ENCODE measurements at regions not wholly inside any gene's neighbourhood (a gene's known extent, or its start where the extent isn't known, plus 50 kb on each side); places are given as distances from the start of the nearest gene placed in this dataset.

DNA sequence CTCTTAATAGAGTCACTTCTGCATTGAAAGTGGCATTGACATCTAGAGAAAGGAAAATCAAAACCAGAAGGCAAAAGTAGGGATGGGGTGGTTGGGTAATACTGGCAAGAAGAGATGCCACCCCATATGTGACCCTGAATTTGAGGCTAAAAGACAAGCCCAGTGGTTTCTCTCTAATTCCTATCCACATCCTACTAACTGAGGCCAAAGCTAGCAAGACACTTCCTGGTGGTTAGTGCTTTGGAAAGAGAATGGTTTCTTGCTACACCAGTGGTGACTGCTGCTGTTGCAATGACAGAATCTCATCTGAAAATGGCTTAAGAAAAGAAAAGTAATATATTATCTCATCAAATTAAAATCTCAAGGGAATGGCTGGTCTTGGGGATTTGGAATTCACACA is 640.6 kb downstream of the EPHA4 start:
- Histone ChIP-seq H3K27me3 (no peaks in the 10 kb centered on the region), H3K4me3 (no peak overlapping the region), H3K36me3 (no peaks in the 10 kb centered on the region), H3K4me1 (ENCODE audit: low read depth) (peaks cover 1% of the 10 kb centered on the region), H3K27ac (no peak overlapping the region), H3K9me3 (ENCODE audit: low read depth) (no peaks in the 10 kb centered on the region)
- TF ChIP-seq, protein P1, sequence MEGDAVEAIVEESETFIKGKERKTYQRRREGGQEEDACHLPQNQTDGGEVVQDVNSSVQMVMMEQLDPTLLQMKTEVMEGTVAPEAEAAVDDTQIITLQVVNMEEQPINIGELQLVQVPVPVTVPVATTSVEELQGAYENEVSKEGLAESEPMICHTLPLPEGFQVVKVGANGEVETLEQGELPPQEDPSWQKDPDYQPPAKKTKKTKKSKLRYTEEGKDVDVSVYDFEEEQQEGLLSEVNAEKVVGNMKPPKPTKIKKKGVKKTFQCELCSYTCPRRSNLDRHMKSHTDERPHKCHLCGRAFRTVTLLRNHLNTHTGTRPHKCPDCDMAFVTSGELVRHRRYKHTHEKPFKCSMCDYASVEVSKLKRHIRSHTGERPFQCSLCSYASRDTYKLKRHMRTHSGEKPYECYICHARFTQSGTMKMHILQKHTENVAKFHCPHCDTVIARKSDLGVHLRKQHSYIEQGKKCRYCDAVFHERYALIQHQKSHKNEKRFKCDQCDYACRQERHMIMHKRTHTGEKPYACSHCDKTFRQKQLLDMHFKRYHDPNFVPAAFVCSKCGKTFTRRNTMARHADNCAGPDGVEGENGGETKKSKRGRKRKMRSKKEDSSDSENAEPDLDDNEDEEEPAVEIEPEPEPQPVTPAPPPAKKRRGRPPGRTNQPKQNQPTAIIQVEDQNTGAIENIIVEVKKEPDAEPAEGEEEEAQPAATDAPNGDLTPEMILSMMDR (IDR thresholded peaks at IDR 0.05; ENCODE audit: low read depth, low read length) = no peak
- no peak for DNase-seq (ENCODE audit: low read depth in 1 of 2, low spot score in 1 of 2)

DNA sequence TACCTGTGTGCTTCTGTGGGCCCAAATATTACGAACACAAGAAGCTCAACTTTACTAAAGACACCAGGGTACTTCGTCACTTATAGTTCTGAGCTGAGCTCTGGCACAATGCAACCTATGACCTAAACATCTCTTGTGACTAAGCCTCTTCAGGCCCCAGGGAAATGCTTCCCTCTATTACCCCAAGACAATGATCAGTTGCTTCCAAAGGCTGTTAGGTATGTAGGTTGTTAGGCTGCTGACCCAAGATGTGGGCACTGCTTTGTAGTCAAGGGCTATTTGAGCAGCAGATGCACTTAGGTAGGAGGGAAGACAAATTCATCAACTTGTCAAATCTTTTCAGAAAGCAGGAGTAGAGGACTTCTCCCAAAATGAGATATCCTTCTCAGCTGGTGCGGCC is 640.1 kb downstream of the EPHA4 start:
- H3K4me1 ChIP-seq (ENCODE audit: low read depth) = peaks cover 7% of the 10 kb centered on the region
- DNase-seq (ENCODE audit: low read depth in 1 of 2, low spot score in 1 of 2) = no peak
- no peak overlapping the region for H3K4me3 ChIP-seq
- H3K36me3 ChIP-seq = no peaks in the 10 kb centered on the region
- no peak overlapping the region for H3K27ac ChIP-seq
- no peaks in the 10 kb centered on the region for H3K27me3 ChIP-seq
- TF ChIP-seq, protein P1 (IDR thresholded peaks at IDR 0.05; ENCODE audit: low read depth, low read length) = no peak
- H3K9me3 ChIP-seq (ENCODE audit: low read depth) = no peaks in the 10 kb centered on the region

DNA sequence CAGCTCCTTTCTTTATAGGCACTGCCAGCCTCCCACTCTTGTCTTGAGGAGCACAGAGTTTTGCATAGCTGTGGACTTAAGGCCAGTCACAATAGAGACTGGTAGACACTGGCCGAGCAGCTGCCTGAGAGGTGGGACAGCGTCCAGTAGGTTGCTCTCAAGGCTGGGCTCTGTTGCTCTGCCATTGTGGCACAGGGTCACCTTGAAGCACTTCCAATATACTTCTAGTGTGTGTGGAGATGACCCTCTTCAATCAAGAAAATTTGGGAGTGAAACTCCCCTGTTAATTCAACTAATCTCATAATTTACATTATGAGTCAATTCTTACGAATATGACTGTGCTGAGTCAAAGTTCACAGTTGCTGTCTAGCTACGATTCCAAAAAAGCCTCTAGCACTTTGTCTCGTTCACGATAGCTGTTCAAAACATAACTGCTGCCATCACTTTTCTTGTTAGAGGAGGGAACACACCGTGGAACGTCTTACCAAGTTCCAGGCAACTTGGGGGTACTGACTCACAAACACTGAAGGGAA is 636.2 kb downstream of the EPHA4 start:
- Histone ChIP-seq H3K27me3 (no peaks in the 10 kb centered on the region), H3K4me3 (no peak overlapping the region), H3K36me3 (no peaks in the 10 kb centered on the region), H3K9me3 (ENCODE audit: low read depth) (no peaks in the 10 kb centered on the region), H3K4me1 (ENCODE audit: low read depth) (peaks cover 26% of the 10 kb centered on the region), H3K27ac (no peak overlapping the region)
- no peak for DNase-seq (ENCODE audit: low read depth in 1 of 2, low spot score in 1 of 2)
- TF ChIP-seq, protein P1 (IDR thresholded peaks at IDR 0.05; ENCODE audit: low read depth, low read length) = no peak

DNA sequence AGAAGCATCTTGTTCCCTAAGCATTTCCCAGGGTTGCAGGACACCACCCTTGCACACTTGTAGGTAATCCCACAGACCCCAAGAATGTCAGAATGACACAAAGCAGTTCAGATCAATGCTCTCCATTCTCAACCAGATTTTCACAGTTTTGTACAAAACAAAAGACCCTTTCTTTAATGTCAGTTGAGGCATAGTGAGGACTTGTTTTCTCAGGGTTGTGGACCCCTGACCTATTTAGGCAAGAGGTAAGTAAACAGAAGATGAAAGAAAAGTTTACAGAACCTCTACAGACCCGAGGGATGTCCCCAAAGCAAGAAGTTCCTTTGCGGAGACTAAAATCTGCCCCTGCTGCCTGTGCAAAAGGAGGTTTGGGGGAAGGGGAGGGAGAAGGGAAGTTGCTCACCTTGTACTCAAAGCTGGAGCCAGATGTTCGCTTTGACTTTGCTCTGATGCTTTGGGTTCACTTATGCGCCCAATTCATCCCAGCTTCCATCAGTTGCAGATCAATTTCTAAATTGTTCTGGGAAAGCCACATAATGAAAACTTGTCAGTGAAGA is 635.4 kb downstream of the EPHA4 start:
- H3K9me3 ChIP-seq (ENCODE audit: low read depth) = no peaks in the 10 kb centered on the region
- H3K36me3 ChIP-seq = no peaks in the 10 kb centered on the region
- H3K27ac ChIP-seq = peak overlapping the region; percentile 67
- H3K4me3 ChIP-seq = no peak overlapping the region
- H3K4me1 ChIP-seq (ENCODE audit: low read depth) = peaks cover 26% of the 10 kb centered on the region
- TF ChIP-seq, protein P1 (IDR thresholded peaks at IDR 0.05; ENCODE audit: low read depth, low read length) = no peak
- DNase-seq (ENCODE audit: low read depth in 1 of 2, low spot score in 1 of 2) = no peak
- H3K27me3 ChIP-seq = no peaks in the 10 kb centered on the region

DNA sequence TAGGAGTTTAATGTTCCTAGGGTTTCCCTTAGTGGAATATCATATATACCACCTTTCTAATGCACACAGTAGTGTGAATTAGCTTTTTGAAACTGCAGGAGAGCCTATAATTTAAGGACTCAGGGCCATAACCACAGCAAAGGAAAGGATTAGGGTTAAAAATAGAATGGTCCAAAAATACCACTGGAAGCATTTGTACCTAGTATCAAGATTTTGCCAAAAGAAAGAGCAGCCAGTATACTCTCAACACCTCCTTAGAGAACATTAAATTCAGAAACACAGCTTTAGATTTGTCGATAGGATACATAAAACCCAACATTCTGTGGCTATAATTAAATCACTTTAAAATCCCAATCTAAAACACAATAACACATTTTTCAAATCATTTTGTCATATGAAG is 634.9 kb downstream of the EPHA4 start:
- no peak for DNase-seq (ENCODE audit: low read depth in 1 of 2, low spot score in 1 of 2)
- Histone ChIP-seq H3K36me3 (no peaks in the 10 kb centered on the region), H3K4me1 (ENCODE audit: low read depth) (peaks cover 26% of the 10 kb centered on the region), H3K4me3 (no peak overlapping the region), H3K9me3 (ENCODE audit: low read depth) (no peaks in the 10 kb centered on the region), H3K27ac (peak overlapping the region; percentile 67), H3K27me3 (no peaks in the 10 kb centered on the region)
- TF ChIP-seq, protein P1 (IDR thresholded peaks at IDR 0.05; ENCODE audit: low read depth, low read length) = no peak

All from cardiac muscle cell (in vitro differentiated cells and primary cell).